ENCODE measurements at regions not wholly inside any gene's neighbourhood (a gene's known extent, or its start where the extent isn't known, plus 50 kb on each side); places are given as distances from the start of the nearest gene placed in this dataset.
"Not testable (repeated sequence)": the region's sequence is repeated elsewhere in the genome, so short reads cannot be mapped to it uniquely, and the experiment has no call there.

DNA sequence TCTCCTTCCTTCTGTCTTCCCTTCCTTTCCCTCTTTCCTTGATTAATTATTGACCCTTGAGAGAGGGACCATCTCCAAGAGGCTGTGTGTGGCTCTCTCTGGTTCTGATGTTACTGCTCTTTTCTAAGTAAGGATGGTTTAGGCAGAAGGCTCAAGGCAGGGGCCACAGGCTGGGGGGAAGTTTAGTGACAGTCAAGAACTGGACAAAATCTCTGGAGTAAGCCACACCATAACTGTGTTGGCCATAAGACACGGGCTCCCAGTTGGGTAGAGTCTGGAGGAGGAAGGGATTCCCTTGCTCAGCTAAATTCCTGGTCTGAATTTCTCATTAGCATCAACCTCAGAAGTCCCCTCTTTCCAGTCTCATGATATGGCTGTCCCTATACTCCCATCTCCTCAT is 74.7 kb downstream of the BUD13 start:
- no peak for DNase-seq

DNA sequence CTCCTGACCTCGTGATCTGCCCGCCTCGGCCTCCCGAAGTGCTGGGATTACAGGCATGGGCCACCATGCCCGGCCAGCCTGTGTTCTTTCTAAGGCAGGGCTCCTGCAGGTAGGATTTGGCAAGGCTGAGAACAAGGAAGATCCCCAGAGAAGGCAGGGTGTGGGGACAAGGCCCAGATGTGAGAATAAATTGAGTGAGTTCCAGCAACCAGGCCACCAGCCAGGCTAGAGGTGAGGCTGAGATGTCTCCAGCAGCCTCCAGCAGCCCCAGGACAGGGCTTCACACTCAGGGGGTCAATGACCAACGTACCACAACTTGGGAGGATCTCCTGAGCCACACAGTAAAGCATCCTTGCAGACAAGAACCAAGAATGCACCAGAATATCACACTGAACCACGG is 75.1 kb downstream of the BUD13 start:
- no peak for DNase-seq

DNA sequence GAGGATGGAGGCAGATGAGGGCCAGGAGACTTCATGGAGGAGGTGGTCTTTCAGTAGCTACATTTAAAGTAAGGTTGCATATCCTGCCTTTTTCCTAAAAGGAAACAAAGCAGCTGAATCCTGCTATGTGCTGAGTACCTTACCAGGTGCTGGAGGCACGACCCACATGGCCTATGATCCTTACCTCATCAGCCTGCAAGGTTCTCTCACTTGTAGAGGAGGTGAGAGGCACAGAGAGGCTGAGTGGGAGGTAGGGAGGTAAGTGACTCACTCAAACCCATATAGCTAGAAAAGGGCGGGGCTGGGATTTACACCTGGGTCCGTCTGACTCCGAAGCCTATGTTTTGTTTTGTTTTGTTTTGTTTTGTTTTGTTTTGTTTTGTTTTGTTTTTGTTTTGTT is 75.8 kb downstream of the BUD13 start:
- no peak for DNase-seq

DNA sequence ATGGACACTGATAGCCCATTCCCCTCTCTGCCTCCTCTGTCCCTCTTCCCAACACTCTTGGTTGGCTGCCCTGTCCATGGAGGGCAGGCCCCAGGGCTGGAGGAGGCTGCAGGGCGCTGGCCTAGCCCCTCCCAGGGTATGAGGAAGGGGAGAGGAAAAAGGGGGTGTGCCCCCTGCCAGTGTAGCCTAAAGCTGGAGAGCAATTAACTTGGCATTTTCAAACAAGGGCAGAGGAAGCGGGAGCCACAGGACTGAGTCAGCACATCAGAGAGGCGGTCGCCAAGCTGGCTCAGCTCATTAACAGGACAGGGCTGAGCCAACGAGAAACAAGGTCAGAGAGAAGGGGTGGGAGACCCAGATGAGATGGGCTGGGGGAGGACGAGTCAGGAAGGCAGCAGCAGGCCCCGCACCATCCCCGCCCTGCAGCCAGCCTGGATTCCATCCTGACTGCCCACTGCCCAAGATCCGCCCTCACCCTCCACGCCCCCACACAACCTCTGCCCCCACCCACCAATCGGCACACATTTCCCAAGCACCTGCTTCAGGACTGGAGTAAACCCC is 76.3 kb downstream of the BUD13 start:
- no peak for DNase-seq

DNA sequence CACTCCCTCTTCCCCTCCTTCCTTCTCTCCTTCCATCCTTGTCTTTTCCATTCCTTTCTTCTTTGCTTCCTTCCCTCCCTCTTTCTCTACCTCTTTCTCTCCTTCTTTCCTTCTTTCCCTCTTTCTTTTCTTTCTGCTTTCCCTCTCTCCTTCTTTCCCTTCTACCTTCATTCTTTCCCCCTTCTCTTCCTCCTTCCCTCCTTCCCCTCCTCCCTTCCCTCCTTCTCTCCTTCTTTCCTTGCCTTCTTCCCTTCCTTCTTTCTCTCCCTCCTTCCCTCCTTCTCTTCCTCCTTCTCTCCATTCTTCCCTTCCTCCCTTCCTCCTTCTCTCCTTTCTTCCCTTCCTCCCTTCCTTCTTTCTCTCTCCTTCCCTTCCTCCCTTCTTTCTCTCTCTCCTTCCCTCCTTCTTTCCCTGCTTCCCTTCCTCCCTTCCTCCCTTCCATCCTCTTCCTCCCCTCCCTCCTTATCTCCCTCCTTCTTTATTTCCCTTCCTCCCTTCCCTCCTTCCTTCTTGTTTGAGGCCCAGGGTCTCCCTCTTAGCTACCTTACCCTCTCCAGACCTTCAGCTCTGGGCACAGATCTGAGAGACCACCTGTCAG is 77.0 kb downstream of the BUD13 start:
- DNase-seq = no peak

DNA sequence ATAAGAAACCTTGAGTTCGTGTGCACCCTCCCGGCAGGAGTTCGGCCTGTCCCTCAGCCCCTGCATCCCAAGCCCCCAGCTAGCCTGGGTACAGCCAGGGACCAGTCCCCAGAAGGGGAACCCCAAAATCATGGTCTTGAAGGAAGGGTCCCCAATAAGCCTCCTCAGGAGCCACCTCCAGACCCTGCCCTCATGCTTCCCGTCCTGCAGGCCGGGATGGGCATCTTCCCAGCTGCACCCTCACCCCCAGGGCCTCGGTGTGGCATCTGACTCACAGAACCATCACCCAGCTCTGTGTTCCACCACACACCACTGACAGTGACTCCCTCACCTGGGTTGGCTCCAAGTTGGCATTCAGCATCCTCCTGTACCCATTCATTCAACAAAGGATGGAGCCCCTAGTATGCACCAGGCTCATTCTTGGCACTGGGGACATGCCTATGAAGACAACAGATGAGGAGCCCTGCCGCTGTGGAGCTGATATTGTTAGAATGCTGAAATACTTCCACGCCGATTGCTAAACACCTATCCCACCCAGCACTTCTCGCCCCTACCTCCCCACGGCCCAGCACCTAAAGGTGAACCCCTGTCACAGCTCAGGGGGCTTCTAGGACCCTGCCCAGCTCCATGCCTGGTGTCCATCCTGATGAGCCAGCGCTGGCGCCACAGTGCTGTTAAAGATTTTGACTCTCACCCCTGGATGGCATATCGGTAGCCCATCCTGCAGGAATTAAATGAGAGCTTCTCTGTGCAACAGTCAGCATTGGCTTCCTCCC is 77.8 kb downstream of the BUD13 start:
- no peak for DNase-seq

DNA sequence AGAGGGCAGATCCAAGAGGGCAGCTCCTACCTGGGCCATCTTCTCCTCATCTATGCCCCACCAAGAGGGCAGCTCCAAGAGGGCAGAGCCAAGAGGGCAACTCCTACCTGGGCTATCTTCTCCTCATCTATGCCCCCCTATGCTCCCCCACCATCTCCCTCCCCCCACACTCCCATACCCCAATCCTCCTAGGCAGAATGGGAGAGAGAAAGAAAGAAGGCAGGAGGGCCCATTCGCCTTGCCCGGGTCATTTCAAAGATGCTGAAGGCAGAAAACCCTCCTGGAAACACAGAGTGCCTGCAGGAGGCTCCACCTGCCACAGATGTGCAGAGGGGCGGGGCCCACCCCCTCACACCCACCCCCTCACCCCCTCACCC is 78.5 kb downstream of the BUD13 start:
- DNase-seq = no peak

DNA sequence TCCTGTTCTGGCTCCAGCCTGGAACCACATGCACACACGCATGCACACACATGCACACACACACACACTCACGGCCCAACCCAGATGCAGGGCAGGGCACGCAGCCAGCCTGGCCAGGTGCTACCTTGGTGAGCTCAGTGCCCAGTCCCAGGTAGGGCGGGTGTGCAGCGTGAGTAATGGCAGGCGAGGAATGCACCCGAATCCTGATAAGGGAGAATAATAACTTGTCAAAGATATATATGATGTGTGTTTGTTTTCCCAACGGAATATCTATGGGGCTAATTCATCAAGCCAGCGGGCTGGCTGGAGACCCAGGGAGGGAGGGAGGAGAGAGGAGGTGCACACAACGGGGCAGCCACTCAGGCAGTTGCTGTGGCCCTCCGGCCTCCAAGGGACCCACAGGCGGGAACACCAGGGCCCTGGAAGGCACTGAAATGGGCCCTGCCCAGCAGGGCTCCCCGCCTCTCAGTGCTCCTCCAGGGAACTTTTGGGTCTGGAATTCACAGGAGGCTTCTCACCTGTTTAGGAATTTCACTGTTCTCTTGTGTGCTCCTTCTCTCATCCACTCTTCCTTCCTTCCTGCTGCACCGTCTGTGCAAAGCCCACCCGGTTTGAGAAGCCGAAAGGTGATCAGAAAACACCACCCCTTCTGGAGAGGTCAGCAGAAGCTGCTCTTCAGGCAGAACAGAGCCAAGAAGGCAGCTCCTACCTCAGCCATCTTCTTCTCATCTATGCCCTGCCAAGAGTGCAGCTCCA is 79.0 kb downstream of the BUD13 start:
- no peak for DNase-seq

DNA sequence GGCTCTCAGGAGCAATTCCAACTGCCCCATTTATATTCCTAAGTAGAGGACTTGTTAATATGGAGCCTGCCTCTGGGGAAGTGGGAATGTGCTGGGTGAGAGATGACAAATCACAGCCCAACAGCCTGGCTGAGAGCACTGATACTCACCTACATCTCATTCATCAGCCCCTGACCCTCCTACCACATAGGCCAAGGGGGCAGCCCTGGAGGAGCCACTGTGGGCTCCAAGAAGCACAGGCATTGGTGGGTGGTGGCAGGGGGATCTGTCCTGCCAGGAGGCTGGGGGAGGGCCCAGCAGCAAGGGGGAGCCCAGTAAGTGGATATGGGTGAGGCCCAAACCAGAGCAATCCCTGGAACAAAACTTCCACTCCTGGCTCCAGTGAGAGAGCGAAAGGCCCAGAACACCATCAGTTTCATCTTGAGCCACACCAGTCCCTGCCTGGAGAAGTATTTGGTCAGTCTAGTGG is 79.7 kb downstream of the BUD13 start:
- DNase-seq = no peak

DNA sequence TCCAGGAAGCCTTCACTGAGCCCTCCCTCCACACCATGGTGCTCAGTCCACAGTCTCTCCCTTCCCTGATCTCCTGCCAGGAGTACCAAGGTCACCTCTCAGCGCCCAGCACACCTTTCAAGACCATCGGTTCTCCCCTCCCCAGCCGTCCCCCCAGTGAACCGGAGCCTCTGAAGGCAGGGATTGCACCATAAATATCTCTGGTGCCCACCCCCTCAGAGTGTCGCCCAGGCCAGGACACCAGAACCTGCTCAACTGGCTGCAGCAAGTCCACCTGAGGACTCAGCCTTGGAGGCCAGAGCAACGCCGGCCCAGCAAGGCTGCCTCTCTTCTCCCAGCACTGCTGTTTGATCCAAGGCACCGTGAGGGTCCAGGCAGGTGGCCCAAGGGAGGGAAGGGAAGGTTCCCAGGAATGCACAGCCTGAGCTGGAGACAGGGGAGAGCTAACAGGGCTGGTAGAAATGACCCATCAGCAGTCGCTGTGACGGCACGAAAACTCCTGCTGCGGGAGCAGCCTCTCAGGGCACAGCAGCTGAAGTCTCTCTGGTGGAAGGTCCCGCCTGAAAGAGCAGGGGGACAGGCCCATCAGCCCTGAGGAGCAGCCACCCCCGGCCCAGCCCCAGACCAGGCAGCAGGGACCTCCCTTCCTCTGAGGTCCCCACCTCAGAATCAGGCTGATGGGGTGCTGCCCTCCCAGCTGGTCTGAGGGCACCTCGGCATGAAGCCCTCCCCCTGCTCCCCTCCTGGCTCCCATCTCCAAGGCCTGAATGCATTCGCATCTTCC is 80.3 kb downstream of the BUD13 start:
- DNase-seq = no peak

DNA sequence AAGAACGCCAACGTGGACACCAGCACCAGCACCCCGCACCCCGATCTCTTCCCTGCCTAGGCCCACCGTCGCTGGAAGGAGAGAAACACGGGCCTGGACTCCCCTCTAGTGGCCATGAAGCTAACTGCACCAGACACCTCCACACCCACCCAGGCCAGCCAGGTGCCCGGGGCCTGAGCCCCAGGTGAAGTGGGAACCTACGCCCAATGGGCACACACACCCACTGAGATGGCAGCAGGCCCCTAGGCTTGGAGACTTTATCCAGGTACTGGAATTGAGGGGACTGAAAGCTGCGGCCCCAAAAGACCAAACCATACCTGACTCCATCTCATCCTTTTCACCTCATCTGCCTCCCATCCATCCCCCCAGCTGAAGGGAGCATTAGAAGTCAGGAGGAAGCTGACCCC is 81.0 kb downstream of the BUD13 start:
- DNase-seq = peak in 3 of 5 donors; percentile 24 to 43 (median 38)

DNA sequence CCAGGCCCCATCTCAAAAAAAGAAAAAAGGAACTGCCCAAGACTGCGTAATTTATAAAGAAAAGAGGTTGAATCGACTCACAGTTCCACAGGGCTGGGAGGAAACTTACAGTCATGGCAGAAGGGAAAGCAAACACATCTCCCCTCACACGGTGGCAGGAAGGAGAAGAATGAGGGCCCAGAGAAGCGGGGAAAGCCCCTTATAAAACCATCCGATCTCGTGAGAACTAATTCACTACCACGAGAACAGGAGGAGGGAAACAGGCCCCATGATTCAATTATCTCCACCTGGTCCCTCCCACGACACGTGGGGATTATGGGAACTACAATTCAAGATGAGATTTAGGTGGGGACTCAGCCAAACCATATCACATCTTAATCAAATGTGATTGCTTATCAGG is 82.2 kb downstream of the BUD13 start:
- no peak for DNase-seq

DNA sequence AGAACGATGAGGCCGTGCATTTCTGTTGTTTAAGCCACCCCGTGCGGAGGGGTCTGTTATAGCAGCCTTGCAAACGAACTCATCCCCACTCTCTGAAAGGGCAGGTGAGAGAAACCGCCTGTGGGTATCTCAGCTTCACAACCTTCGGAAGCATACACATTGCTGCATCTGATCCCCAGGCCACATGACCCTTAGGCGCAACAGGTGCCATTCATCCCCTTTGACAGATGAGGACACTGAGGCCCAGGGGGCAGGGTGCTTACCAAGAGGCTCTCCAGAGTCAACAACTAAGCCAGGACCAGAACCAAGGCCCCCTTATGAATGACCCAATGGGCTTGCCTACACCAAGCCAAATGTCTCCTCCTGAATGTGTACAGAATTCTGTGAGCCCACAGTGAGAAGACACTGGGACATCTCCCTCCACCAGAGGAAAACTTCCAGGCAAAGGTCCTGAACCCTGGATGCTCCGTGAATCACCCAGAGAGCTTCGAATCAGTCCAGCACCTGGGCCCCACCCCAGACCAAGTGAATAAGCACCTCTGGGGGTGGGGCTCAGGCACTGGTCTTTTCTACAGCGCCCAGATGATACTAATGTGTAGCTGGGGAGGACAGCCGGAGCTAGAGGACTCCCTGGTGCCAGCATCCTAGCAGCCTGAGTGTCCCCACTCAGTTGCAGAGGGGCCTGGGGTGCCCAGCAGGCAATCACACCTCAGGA is 83.2 kb downstream of the BUD13 start:
- no peak for DNase-seq

DNA sequence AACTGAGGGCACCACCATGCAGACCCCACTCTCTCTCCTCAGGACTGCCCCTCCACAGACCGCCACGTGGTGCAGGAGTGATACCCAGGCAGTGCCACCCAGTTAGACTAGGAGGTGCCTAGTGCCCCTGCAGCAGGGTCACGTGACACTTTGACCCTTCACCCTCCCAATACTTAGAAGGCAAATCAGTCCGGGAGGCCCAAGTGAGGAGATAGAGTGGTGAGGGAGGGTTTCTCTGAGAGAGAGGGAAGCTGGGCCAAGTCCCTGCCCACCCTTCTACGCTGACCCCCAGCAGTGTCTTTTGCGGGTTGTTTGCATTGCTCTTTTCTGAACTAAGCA is 84.6 kb downstream of the BUD13 start:
- no peak for DNase-seq

DNA sequence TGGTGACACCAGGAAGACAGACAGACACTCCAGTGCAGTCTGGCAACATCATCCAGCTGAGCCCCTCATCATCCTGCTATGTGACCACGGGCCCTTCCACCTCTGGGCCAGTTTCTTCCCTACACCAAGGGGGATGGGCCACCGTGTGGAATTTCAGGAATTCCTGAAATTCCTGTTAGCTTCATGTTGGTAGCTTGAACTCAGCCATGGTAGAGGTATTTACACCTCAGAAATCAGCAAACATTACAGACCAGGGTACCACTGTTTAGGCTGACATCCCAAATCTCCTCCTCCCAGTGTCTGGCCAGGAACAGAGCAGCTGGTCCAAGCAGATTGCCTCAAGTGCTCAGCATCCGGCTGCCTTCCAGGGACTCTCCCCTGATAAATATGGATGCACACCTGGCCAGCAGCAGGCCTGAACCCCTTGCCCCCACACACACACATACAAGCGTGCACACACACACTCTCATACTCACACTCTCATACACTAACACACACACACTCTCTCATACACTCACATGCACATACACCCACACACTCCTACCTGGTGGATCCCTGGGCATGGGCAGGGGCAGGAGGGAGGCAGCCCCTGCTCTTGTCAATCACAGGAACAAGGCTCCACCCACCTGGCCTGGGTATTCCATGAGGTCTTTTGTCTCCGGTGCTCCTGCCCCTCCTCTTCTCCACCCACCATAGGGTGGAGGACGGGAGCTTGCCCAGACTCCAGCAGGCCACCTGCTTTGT is 85.2 kb downstream of the BUD13 start:
- DNase-seq = no peak

DNA sequence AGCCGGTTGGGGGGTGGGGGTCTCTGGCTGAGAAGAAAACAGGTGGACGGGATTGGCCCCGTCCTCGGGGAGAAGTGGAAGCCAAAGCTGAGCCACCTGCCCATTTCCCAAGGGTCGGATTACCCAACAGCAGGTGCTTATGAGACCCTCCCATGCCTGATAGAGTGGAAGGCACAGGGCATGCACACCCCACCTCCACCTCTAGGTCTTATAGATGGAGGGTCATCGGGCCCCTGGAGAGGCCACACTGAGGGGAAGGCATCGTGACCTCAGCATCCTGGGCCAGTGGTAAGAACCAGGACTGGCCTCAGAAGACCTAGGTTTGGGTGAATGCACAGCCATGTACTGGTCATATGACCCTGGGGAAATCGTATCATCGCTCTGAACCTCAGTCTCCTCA is 85.9 kb downstream of the BUD13 start:
- DNase-seq = no peak

DNA sequence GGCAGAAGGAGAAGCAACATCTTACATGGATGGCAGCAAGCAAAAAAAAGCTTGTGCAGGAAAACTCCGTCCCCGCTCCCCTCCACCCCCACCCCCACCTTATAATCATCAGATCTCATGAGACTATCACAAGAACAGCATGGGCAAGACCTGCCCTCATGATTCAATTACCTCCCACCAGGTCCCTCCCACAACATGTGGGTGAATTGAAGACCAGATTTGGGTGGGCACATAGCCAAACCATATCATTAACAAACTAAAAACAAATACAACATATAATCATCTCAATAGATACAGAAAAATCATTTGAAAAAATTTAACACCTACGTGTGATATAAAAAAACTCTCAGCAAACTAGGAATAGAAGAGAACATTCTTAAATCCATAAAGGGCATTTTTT is 88.8 kb downstream of the BUD13 start:
- no peak for DNase-seq

DNA sequence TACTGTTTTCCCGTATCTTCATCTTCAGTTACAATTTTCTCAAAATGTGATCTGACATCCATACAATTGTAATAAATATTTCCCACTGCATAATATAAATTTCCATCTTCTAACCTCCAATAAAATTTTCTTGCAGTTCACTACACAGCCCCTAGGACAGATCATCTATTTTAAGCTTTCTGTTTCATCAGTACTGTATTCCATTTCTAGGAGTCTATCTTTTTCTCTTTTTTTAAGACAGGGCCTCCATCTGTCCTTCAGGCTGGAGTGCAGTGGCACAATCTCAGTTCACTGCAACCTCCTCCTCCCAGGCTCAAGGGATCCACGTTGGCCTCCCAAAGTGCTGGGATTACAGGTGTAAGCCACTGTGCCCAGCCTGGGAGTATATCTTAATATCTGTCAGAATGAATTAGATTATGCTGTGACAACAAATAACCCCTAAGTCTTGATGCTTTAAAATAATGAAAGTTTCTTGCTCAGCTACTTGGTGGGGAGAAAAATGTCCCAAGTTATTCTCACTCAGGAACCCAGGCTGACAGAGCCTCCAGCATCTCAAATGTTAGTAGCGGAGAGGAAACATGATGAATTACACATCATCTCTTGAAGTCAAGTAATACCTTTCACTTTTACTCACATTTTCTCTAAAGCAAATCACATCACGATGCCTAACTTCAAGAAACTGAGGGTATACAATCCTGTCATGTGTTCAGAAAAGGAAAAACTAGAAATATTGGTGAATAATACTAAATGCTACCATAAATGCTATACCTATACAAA is 92.2 kb downstream of the BUD13 start:
- no peak for DNase-seq

DNA sequence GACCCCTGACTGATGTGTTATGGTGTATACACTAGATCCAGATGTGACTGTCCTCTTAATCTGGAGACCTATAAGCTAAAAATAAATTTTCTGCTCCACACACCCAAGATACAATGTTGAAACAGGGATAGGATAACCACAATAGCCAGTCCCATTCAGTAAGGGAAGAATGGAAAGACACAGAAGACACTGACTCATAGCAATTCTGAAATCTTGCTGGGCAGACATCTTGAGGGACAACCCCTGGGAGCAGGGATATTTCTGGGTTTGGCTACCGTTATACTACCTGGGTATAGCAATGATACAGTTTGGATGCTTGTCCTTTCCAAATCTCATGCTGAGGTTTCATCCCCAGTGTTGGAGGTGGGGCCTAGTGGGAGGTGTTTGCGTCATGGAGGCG is 93.9 kb downstream of the BUD13 start:
- DNase-seq = no peak

DNA sequence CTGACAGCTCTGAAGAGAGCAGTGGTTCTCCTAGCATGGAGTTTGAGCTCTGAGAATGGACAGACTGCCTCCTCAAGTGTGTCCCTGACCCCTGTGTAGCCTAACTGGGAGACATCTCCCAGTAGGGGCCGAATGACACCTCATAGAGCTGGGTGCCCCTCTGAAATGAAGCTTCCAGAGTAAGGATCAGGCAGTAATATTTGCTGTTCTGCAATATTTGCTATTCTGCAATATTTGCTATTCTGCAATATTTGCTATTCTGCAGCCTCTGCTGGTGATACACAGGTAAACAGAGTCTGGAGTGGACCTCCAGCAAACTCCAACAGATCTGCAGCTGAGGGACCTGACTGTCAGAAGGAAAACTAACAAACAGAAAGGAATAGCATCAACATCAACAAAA is 105.5 kb downstream of the BUD13 start:
- not testable (repeated sequence) for DNase-seq

All from T-helper 1 cell (primary cell).